ENCODE measurements at regions not wholly inside any gene's neighbourhood (a gene's known extent, or its start where the extent isn't known, plus 50 kb on each side); places are given as distances from the start of the nearest gene placed in this dataset.

DNA sequence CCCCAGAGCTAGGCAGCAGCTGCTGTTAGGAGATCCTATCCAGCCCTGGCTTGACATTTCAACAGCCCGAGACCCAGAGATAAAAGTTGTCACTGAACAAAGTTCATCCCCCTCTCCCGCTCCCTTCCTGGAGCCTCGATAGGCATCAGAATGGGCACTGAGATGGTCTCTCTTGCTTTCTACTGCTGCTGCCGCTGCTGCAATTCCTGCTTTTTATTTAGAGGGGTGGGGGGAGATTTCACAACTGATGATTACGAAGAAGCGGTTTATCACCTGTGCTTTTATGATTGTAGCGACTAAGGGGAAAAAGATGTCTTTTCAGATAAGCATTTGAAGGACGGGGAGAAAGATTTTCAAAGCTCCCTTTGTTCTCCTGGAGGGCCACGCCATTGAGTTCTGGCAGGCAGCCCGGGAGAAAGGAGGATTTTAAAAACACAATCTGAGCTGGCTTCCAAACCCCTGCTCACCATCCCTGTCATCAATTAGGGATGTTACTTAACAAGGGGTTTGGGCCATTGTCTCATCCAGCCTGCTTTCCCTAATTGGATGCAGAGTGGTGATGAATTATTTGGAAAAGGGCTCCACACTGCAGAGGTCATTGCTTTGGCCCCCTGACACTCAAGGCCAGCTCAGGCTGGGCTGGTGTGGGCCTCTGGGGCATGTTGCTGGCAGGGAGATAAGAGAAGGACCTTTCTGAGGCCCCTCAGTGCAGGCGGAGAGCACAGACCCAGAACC, 344.7 kb downstream of the BUD13 start:
- Histone ChIP-seq H3K9me3 (ENCODE audit: control insufficient read depth, insufficient read depth, low read length) (no peaks in the 10 kb centered on the region), H3K9ac (ENCODE audit: low read depth, low read length) (no peak overlapping the region), H3K4me3 (ENCODE audit: low read depth, low read length) (no peak overlapping the region), H3K36me3 (ENCODE audit: control insufficient read depth, insufficient read depth, low read length) (no peaks in the 10 kb centered on the region), H3K4me1 (ENCODE audit: control insufficient read depth, insufficient read depth, low read length) (peaks cover 2% of the 10 kb centered on the region), H3K27me3 (ENCODE audit: control insufficient read depth, insufficient read depth, low read length) (no peaks in the 10 kb centered on the region)

DNA sequence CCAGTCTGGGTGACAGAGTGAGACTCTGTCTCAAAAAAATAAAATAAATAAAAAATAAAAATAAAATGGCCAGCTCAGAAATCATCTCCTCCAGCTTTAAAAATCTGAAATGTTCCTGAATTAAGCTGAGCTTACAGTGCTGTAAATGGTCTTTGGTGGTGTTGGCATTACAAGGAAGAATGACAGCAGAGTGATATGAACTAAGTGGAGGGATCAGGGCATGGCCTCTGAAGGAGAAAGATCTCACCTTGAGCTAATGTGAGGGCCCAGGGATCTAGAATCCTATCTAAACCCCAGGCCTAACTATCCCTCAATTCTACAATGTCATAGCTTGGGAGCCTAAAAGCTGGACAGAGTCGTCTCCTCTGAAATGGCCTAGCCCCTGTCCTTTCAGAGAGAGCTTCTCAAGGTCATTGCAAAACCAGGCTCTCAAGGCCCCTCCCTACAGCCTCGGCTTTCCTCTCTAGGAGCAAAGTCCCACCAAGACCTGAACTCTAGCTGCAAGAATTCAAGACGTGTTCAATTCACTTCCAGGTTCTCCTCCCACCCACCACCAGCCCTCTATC, 345.4 kb downstream of the BUD13 start:
- Histone ChIP-seq H3K4me3 (ENCODE audit: low read depth, low read length) (no peak overlapping the region), H3K9me3 (ENCODE audit: control insufficient read depth, insufficient read depth, low read length) (no peaks in the 10 kb centered on the region), H3K27me3 (ENCODE audit: control insufficient read depth, insufficient read depth, low read length) (no peaks in the 10 kb centered on the region), H3K36me3 (ENCODE audit: control insufficient read depth, insufficient read depth, low read length) (no peaks in the 10 kb centered on the region), H3K9ac (ENCODE audit: low read depth, low read length) (no peak overlapping the region), H3K4me1 (ENCODE audit: control insufficient read depth, insufficient read depth, low read length) (peaks cover 3% of the 10 kb centered on the region)

DNA sequence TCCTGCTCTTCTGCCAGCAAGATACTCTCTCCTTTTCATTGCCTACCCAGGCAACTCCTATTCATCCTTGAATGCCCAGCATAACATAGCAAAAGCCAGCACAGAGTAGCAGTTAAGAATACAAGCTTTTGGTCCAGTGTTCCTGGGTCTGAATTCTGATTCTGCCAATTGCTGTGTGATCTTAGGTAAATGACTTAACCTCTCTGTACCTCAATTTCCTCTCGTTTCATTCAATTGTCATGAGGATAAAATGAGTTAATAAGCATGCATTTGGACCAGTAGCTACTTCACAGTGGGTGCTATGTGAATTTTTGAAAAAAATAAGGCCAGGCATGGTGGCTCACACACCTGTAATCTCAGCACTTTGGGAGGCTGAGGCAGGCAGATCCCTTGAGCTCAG, 346.0 kb downstream of the BUD13 start:
- no peaks in the 10 kb centered on the region for H3K9me3 ChIP-seq (ENCODE audit: control insufficient read depth, insufficient read depth, low read length)
- peaks cover 10% of the 10 kb centered on the region for H3K4me1 ChIP-seq (ENCODE audit: control insufficient read depth, insufficient read depth, low read length)
- no peaks in the 10 kb centered on the region for H3K27me3 ChIP-seq (ENCODE audit: control insufficient read depth, insufficient read depth, low read length)
- H3K36me3 ChIP-seq (ENCODE audit: control insufficient read depth, insufficient read depth, low read length): no peaks in the 10 kb centered on the region
- no peak overlapping the region for H3K9ac ChIP-seq (ENCODE audit: low read depth, low read length)
- no peak overlapping the region for H3K4me3 ChIP-seq (ENCODE audit: low read depth, low read length)

DNA sequence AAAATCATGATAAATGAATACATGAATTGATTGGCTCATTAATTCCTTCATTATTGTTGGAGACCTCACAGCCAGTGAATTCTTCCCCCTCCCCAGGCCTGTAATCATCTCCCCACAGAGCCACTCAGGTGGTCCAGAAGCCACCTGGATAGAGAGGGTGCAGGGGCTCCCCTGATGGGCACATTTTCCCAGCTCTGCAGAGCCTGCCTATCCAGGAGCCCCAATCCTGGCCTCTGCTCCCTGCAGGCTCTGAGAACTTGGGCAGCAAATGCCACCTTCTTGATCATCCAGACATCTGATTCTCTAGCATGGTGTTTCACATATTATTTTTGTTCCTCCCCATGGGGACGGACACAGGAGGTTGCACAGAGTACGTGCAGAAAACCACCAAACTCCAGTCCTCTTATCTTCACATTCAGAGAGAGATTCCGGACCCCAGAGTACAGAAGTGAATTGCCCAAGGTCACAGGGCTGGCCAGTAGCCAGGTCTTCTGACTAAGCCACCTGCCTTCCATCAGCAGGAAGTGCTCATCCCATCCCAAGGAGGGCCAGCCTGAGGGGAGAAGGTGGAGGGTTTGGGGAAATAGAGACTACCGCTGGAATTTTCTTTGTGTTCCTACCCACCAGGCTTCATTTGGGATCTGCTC, 348.0 kb downstream of the BUD13 start:
- Histone ChIP-seq H3K4me3 (ENCODE audit: low read depth, low read length) (no peak overlapping the region), H3K4me1 (ENCODE audit: control insufficient read depth, insufficient read depth, low read length) (peaks cover 15% of the 10 kb centered on the region), H3K36me3 (ENCODE audit: control insufficient read depth, insufficient read depth, low read length) (no peaks in the 10 kb centered on the region), H3K9ac (ENCODE audit: low read depth, low read length) (no peak overlapping the region), H3K27me3 (ENCODE audit: control insufficient read depth, insufficient read depth, low read length) (no peaks in the 10 kb centered on the region), H3K9me3 (ENCODE audit: control insufficient read depth, insufficient read depth, low read length) (peaks cover 9% of the 10 kb centered on the region)

DNA sequence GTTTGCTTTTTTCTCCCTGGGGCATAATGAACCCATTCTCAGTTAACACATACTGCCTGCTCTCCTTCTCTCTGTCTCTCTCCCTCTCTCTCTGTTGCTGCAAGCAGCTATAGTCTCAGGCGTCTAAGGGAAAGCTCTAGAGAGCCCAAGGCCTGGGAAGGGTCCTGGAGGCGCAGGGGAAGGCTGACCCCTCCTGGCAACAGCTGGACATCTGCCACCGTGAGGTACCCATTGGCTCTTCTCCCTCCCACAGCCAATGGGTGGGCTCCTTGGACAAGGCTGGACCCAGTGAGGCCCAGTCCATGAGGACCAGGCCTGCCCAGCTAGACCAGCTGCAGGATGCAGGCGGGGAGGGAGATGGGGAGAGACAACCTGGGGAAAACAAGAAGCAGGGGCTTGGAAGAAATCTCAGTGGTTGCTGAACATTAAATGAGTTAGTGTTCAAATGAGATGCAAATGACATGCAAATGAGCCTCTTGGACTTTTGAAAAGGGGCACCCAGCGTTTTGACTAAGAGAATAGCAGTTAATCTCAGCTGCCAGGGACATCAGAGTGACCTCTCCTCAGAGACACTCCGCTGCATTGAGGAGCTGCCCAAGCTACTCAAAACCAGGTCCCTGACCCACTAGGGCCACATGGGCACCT, 349.7 kb downstream of the BUD13 start:
- Histone ChIP-seq H3K36me3 (ENCODE audit: control insufficient read depth, insufficient read depth, low read length) (no peaks in the 10 kb centered on the region), H3K27me3 (ENCODE audit: control insufficient read depth, insufficient read depth, low read length) (no peaks in the 10 kb centered on the region), H3K4me1 (ENCODE audit: control insufficient read depth, insufficient read depth, low read length) (peaks cover 15% of the 10 kb centered on the region), H3K4me3 (ENCODE audit: low read depth, low read length) (no peak overlapping the region), H3K9ac (ENCODE audit: low read depth, low read length) (no peak overlapping the region), H3K9me3 (ENCODE audit: control insufficient read depth, insufficient read depth, low read length) (peaks cover 11% of the 10 kb centered on the region)

DNA sequence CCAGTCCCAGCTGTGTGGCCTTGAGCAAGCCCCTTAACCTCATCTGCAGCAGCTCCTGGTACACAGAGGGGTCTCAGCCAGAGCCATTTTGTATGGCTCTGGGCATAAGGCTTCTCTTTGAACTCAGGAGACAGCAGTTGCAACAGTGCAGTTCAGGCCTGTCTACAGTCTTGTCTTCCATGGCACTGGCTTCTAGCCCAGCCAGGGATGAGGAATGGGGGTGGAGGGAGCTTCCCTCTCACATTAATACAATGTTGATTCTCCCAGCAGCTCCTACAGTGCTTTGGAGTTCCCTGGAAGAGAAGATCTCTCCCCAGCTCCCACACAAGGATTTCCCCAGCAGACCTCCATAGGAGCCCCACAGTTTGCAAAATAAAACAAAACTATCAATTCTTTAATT, 350.2 kb downstream of the BUD13 start:
- H3K4me3 ChIP-seq (ENCODE audit: low read depth, low read length): no peak overlapping the region
- H3K9ac ChIP-seq (ENCODE audit: low read depth, low read length): no peak overlapping the region
- H3K9me3 ChIP-seq (ENCODE audit: control insufficient read depth, insufficient read depth, low read length): peaks cover 11% of the 10 kb centered on the region
- no peaks in the 10 kb centered on the region for H3K27me3 ChIP-seq (ENCODE audit: control insufficient read depth, insufficient read depth, low read length)
- peaks cover 15% of the 10 kb centered on the region for H3K4me1 ChIP-seq (ENCODE audit: control insufficient read depth, insufficient read depth, low read length)
- no peaks in the 10 kb centered on the region for H3K36me3 ChIP-seq (ENCODE audit: control insufficient read depth, insufficient read depth, low read length)

DNA sequence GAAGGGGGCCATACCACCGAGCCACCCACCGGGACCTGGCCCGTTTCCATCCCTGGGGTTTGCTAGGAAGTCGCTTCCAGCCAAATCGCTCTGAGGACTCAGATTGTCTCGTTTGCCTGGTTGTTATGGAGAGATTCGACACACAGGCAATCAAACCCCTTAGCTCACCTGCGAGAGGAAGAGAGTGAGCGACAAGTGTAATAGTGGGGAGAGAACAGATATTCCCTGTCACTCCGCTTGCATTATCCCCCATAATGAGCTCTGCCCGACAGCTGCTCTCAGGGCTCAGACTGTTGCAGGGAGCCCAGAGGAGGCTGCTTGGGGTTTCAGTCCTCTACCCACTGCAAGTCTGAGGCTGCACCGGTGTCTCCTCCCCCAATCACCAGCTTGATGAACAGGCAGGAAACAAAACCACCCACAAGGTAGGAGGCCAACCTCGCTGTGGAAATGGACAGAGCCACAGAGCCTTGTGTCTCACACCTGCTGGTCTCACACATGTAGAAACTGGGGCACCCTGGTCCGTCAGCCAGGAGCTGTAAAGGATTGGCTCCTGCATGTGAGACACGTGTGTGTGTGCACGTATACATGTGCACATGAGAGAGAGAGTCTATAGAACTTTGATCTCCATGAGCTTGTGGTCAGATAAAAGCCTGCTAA, 351.1 kb downstream of the BUD13 start:
- no peak overlapping the region for H3K4me3 ChIP-seq (ENCODE audit: low read depth, low read length)
- H3K9ac ChIP-seq (ENCODE audit: low read depth, low read length): no peak overlapping the region
- H3K27me3 ChIP-seq (ENCODE audit: control insufficient read depth, insufficient read depth, low read length): no peaks in the 10 kb centered on the region
- peaks cover 11% of the 10 kb centered on the region for H3K9me3 ChIP-seq (ENCODE audit: control insufficient read depth, insufficient read depth, low read length)
- H3K4me1 ChIP-seq (ENCODE audit: control insufficient read depth, insufficient read depth, low read length): peaks cover 15% of the 10 kb centered on the region
- H3K36me3 ChIP-seq (ENCODE audit: control insufficient read depth, insufficient read depth, low read length): no peaks in the 10 kb centered on the region

DNA sequence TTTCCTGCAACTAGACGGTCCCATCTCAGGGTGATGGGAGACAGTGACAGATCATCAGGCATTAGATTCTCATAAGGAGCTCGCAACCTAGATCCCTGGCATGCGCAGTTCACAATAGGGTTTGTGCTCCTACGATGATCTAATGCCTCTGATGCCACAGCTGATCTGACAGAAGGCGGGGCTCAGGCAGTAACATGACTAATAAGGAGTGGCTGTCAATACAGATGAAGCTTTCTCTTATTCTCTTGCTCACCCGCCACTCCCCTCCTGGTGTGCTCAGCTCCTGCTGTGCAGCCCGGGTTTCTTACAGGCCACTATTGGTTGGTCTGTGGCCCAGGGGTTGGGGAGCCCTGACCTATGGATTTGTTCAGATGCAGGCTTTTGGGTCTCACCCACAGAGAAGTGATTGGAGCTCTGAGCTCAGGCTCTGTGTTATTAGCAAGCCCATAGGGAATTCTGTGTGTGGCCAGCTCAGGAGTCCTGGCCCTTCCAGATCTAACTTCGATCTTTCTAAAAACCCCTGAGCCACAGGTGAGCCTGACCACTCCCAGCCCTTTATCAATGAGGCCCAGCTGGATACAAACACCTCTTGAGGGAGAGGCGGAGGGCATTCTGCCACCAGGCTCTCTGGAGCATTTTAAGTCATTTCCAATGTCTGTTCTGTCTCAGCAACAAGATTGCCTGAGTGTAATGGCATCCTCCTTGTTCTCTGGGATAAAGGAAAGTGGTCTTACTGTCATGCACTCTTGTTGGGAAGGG, 351.8 kb downstream of the BUD13 start:
- no peak overlapping the region for H3K9ac ChIP-seq (ENCODE audit: low read depth, low read length)
- H3K4me3 ChIP-seq (ENCODE audit: low read depth, low read length): no peak overlapping the region
- no peaks in the 10 kb centered on the region for H3K27me3 ChIP-seq (ENCODE audit: control insufficient read depth, insufficient read depth, low read length)
- no peaks in the 10 kb centered on the region for H3K36me3 ChIP-seq (ENCODE audit: control insufficient read depth, insufficient read depth, low read length)
- H3K9me3 ChIP-seq (ENCODE audit: control insufficient read depth, insufficient read depth, low read length): peaks cover 11% of the 10 kb centered on the region
- peaks cover 15% of the 10 kb centered on the region for H3K4me1 ChIP-seq (ENCODE audit: control insufficient read depth, insufficient read depth, low read length)

DNA sequence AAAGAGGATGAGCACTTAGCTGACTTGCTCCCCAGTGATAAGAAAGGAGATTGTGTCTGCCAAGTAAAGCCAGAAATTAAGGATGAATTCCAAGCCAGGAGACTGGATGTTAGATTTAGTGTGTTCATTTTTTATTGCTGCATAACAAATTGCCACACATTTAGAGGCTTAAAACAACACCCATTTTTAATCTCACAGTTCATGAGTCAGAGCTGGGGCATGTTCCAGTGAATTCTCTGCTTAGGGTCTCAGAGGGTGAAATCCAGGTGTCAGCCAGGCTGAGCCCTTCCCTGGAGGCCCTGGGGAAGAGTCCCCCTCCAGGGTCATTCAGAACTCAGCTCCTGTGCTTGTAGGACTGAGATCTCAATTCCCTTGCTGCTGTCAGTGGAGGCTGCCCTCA, 352.8 kb downstream of the BUD13 start:
- H3K4me3 ChIP-seq (ENCODE audit: low read depth, low read length): no peak overlapping the region
- peaks cover 15% of the 10 kb centered on the region for H3K4me1 ChIP-seq (ENCODE audit: control insufficient read depth, insufficient read depth, low read length)
- no peaks in the 10 kb centered on the region for H3K27me3 ChIP-seq (ENCODE audit: control insufficient read depth, insufficient read depth, low read length)
- no peaks in the 10 kb centered on the region for H3K36me3 ChIP-seq (ENCODE audit: control insufficient read depth, insufficient read depth, low read length)
- peaks cover 11% of the 10 kb centered on the region for H3K9me3 ChIP-seq (ENCODE audit: control insufficient read depth, insufficient read depth, low read length)
- H3K9ac ChIP-seq (ENCODE audit: low read depth, low read length): no peak overlapping the region

DNA sequence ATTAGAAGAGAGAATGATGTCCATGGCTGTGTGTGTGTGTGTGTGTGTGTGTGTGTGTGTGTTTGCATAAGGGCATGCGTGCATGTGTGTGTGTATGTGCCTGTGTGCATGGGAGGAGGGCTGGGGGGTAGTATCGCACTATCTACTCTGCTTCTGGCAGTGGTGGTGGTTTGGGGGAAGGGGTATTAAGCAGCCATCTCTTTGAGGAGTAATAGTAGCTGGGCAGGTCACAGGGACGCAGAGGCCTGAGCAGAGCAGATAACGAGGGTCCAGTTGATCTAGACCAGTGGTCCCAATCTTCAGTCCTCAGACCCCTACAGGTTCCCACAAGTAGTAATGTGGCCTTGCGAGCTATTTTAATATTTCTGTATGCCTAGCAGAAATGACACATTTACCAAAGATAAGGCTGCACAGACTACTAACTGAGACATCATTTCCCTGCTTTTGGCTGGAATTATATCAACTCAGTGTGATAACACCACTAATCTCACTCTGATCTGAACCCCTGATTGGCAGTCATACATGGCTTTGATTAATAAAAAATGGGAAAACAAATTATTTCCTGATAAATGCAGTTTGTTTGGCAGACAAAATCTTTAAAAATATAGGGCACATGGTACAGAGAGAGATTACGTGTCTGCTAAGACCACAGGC, 354.3 kb downstream of the BUD13 start:
- Histone ChIP-seq H3K9ac (ENCODE audit: low read depth, low read length) (no peak overlapping the region), H3K4me3 (ENCODE audit: low read depth, low read length) (no peak overlapping the region), H3K9me3 (ENCODE audit: control insufficient read depth, insufficient read depth, low read length) (peaks cover 11% of the 10 kb centered on the region), H3K4me1 (ENCODE audit: control insufficient read depth, insufficient read depth, low read length) (peaks cover 15% of the 10 kb centered on the region), H3K36me3 (ENCODE audit: control insufficient read depth, insufficient read depth, low read length) (no peaks in the 10 kb centered on the region), H3K27me3 (ENCODE audit: control insufficient read depth, insufficient read depth, low read length) (no peaks in the 10 kb centered on the region)

DNA sequence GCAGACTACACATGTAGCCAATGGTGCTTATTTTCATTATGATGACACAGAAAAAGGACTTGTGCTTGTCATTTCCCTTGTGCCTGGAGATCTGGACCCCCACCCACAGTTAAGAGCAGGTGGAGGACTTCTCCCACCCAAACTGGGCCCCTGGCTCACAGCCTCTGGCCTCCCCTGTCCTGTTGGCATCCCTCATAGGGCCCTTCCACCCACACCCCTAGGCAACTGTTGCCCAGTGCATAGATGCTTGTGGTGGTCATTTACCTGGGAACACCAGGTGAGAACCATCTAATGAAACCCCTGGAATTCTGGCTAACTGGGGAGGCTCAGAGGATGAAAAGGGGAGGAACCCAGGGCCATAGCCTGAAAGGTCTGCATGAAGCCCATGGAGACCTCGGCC, 355.9 kb downstream of the BUD13 start:
- H3K4me1 ChIP-seq (ENCODE audit: control insufficient read depth, insufficient read depth, low read length): peaks cover 6% of the 10 kb centered on the region
- H3K36me3 ChIP-seq (ENCODE audit: control insufficient read depth, insufficient read depth, low read length): no peaks in the 10 kb centered on the region
- peaks cover 11% of the 10 kb centered on the region for H3K9me3 ChIP-seq (ENCODE audit: control insufficient read depth, insufficient read depth, low read length)
- no peaks in the 10 kb centered on the region for H3K27me3 ChIP-seq (ENCODE audit: control insufficient read depth, insufficient read depth, low read length)
- no peak overlapping the region for H3K9ac ChIP-seq (ENCODE audit: low read depth, low read length)
- H3K4me3 ChIP-seq (ENCODE audit: low read depth, low read length): no peak overlapping the region
